ENCODE measurements at regions not wholly inside any gene's neighbourhood (a gene's known extent, or its start where the extent isn't known, plus 50 kb on each side); places are given as distances from the start of the nearest gene placed in this dataset.

DNA sequence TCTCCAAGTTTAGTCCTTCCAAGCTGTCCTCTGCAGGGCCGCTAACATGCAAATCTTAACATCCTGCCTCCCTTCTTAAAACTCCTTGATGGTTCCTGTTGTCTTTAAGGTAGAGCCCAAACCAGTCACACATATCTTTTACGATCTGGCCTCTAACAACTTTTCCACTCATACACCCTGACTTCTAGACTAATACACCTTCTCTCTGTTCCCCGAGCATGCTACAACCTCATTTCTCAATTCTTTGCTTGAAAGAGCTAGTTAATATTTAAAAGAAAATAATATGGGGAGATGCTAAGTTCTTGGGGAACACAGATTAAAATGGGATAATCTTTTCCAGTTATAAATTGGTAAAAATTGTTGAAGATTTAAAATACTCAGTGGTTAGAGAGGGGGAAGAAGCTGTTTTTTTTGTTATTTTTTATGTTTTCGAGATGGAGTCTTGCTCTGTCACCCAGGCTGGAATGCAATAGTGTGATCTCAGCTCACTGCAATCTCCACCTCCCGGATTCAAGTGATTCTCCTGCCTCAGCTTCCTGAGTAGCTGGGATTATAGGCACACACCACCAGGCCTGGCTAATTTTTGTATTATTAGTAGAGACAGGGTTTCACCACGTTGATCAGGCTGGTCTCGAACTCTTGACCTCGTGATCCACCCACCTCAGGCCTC, 250.7 kb downstream of the MAFB start:
- Histone ChIP-seq H3K4me3 (no peak overlapping the region), H3K36me3 (no peaks in the 10 kb centered on the region), H3K9me3 (no peaks in the 10 kb centered on the region), H3K27me3 (peaks cover 0 to 6% (median 0%) of the 10 kb centered on the region in 7 donors), H3K27ac (peak overlapping the region in 1 of 10 donors; percentile 82), H3K4me1 (peaks cover 0 to 39% (median 0%) of the 10 kb centered on the region in 9 donors)
- no peak for DNase-seq
- intact Hi-C loops (cut with DNase I): no loop called here
- TF ChIP-seq, protein P1, sequence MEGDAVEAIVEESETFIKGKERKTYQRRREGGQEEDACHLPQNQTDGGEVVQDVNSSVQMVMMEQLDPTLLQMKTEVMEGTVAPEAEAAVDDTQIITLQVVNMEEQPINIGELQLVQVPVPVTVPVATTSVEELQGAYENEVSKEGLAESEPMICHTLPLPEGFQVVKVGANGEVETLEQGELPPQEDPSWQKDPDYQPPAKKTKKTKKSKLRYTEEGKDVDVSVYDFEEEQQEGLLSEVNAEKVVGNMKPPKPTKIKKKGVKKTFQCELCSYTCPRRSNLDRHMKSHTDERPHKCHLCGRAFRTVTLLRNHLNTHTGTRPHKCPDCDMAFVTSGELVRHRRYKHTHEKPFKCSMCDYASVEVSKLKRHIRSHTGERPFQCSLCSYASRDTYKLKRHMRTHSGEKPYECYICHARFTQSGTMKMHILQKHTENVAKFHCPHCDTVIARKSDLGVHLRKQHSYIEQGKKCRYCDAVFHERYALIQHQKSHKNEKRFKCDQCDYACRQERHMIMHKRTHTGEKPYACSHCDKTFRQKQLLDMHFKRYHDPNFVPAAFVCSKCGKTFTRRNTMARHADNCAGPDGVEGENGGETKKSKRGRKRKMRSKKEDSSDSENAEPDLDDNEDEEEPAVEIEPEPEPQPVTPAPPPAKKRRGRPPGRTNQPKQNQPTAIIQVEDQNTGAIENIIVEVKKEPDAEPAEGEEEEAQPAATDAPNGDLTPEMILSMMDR (IDR thresholded peaks at IDR 0.05): no peak
- WGBS, 2 donors: 74 to 77% methylated on average over 8 of the region's 8 CpGs
- no peak for ATAC-seq

DNA sequence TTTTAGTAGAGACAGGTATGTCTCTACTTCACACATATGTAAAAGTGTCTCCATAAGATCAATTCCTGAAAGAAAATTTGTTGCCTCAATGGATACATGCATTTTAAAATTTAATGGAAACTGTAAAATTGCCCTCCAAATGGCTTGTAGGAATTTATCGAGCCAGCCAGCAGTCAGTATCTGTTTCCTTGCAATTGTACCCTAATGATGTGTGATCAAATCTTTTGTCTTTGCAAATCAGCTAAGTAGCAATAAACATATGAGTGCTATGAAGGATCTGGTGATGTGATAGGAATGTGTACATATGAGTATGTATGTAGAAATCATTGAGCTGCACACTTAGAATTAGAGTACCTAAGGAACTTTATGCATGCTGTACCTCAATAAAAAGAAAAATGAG, 253.0 kb downstream of the MAFB start:
- Histone ChIP-seq H3K9me3 (no peaks in the 10 kb centered on the region), H3K4me3 (no peak overlapping the region), H3K27ac (peak overlapping the region in 1 of 10 donors; percentile 82), H3K27me3 (no peaks in the 10 kb centered on the region), H3K36me3 (no peaks in the 10 kb centered on the region), H3K4me1 (peaks cover 0 to 30% (median 0%) of the 10 kb centered on the region in 9 donors)
- TF ChIP-seq, protein P1 (IDR thresholded peaks at IDR 0.05): no peak
- 96 to 98% methylated on average over 1 of the region's 1 CpG for WGBS, 2 donors
- ATAC-seq: no peak
- DNase-seq: no peak
- intact Hi-C loops (cut with DNase I): no loop called here

DNA sequence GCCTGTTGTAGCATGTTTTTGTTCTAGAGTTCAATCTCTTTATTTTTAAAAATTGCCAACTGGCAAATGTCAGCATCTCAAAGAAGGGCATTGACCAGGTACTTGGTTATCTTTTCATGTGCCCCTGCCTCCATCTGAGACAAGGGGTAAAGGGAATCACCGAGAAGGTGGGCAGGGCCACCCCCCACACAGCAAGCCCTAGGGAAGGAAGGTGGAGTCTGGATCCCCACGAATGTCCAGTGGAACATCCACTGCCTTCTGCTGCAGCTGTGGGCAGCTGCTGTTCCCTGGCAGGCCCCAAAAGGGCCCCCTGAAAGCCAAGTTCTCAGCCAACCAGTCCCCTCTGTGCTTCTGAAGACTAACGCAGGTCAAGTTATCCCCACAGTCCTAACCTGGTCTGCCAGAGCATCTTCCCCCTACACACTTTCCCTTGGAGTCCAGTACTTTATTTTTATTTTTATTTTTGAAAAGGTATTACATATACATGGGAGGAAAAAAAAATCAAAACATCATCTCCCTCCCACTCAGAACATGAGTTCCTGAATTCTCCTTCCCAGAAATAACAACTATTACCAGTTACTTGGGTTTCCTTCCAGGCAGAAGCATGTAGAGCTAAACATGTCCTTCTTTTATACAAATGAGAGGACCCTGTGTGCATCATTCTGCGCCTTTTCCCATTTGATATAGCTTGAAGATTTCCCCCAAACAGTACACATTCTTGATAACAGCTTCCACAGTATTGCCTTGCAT, 253.7 kb downstream of the MAFB start:
- H3K36me3 ChIP-seq: no peaks in the 10 kb centered on the region
- no peak for DNase-seq
- no peaks in the 10 kb centered on the region for H3K27me3 ChIP-seq
- TF ChIP-seq, protein P1 (IDR thresholded peaks at IDR 0.05): no peak
- H3K4me3 ChIP-seq: no peak overlapping the region
- intact Hi-C loops (cut with DNase I): no loop called here
- no peaks in the 10 kb centered on the region for H3K9me3 ChIP-seq
- peak overlapping the region in 1 of 10 donors; percentile 82 for H3K27ac ChIP-seq
- H3K4me1 ChIP-seq: peaks cover 0 to 30% (median 0%) of the 10 kb centered on the region in 9 donors
- WGBS, 2 donors: 76 to 80% methylated on average over 4 of the region's 4 CpGs
- no peak for ATAC-seq

DNA sequence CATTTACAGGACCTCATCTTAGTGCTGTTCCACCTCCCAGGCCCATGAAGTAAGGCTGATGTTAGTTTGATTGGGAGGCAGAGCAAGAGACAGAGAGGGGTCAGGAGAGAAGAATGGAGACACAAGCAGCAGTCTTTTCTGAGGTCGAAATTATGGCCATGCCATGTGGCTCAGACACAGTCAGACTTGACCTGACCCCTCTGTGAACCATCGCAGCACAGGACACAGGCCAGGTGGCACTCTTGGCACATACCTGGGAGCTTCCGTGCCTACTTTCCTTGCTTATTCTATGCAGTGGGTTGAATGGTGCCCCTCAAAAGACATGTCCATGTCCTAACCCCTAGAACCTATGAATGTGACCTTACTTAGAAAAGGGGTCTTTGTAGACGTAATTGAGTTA, 254.9 kb downstream of the MAFB start:
- Histone ChIP-seq H3K36me3 (no peaks in the 10 kb centered on the region), H3K9me3 (no peaks in the 10 kb centered on the region), H3K4me1 (peaks cover 0 to 30% (median 0%) of the 10 kb centered on the region in 9 donors), H3K4me3 (no peak overlapping the region), H3K27me3 (no peaks in the 10 kb centered on the region), H3K27ac (no peak overlapping the region)
- no peak for DNase-seq
- TF ChIP-seq, protein P1 (IDR thresholded peaks at IDR 0.05): no peak
- 87 to 89% methylated on average over 4 of the region's 4 CpGs for WGBS, 2 donors
- ATAC-seq: no peak
- intact Hi-C loops (cut with DNase I): no loop called here
